SK-N-SH (cell line): ENCODE measurements at regions not wholly inside any gene's neighbourhood (a gene's known extent, or its start where the extent isn't known, plus 50 kb on each side); places are given as distances from the start of the nearest gene placed in this dataset.

Experiments
- CTCF ChIA-PET: fragments of 300-600, 350-600 bp; formaldehyde crosslinking; extraction: SDS; loops from one replicate; lab custom pipeline; 2021; lab: Yijun Ruan, JAX
- POLR2A ChIA-PET: fragments of 350-600 bp; sonication (Branson Sonifier 250); formaldehyde crosslinking; extraction: SDS; loops from one replicate; lab custom pipeline; 2020; ENCODE audit warnings: antibody characterized with exemption, inconsistent platforms; lab: Yijun Ruan, JAX
- DNase-seq: peaks from one replicate; pipeline ENCODE4 v3.0.0; 2012
- H2AFZ ChIP-seq: fragments of 200-600 bp; sonication (generic); 2 replicates; pipeline ENCODE4 v1.8.1; 2016; ENCODE audit warnings: antibody characterized with exemption, mild to moderate bottlenecking, low read depth
- H3F3A ChIP-seq: fragments of 200-600 bp; sonication (generic); replicated peaks from 2 replicates; pipeline ENCODE3; 2016; ENCODE audit warnings: antibody characterized with exemption, mild to moderate bottlenecking; ENCODE audit not compliant: insufficient read depth
- H3K27ac ChIP-seq, 2 experiments: fragments of 200-500 bp in 1 of 2; fragments of 200-600 bp in 1 of 2; sonication (Bioruptor generic) in 1 of 2; sonication (generic), shearing (Covaris generic) in 1 of 2; 2 replicates each; pipeline versions ENCODE4 v1.5.1 to v1.6.1; 2014 to 2016; ENCODE audit warnings: low read depth in 2 of 2, inconsistent platforms in 1 of 2, low read length in 1 of 2, mild to moderate bottlenecking in 1 of 2, mixed read lengths in 1 of 2
- H3K27me3 ChIP-seq: fragments of 200-600 bp; sonication (generic), shearing (Covaris generic); 2 replicates; pipeline ENCODE4 v1.6.1; 2016; ENCODE audit warnings: mixed run types; ENCODE audit not compliant: insufficient read depth
- H3K36me3 ChIP-seq, 2 experiments: fragments of 200-500 bp in 1 of 2; fragments of 200-600 bp in 1 of 2; sonication (Bioruptor generic) in 1 of 2; sonication (generic) in 1 of 2; replicated peaks in 1 of 2; 2 replicates each; pipeline versions ENCODE3 to v1.5.1; 2014 to 2016; ENCODE audit warnings: low read length in 1 of 2, mild to moderate bottlenecking in 1 of 2; ENCODE audit not compliant: insufficient read depth in 2 of 2, control insufficient read depth in 1 of 2
- H3K4me1 ChIP-seq, 2 experiments: fragments of 200-500 bp in 1 of 2; fragments of 200-600 bp in 1 of 2; sonication (Bioruptor generic) in 1 of 2; sonication (generic), shearing (Covaris generic) in 1 of 2; 2 replicates each; pipeline versions ENCODE4 v1.5.1 to v1.6.1; 2014 to 2016; ENCODE audit warnings: low read depth in 1 of 2, low read length in 1 of 2, mixed run types in 1 of 2; ENCODE audit not compliant: insufficient read depth in 2 of 2, control insufficient read depth in 1 of 2
- H3K4me2 ChIP-seq: fragments of 200-600 bp; sonication (generic), shearing (Covaris generic); 2 replicates; pipeline ENCODE4 v1.6.1; 2017; ENCODE audit warnings: mixed run types
- H3K4me3 ChIP-seq, 2 experiments: fragments of 200-500 bp in 1 of 2; fragments of 200-600 bp in 1 of 2; sonication (Bioruptor generic) in 1 of 2; sonication (generic), shearing (Covaris generic) in 1 of 2; 2 replicates each; pipeline versions ENCODE4 v1.5.1 to v1.8.1; 2014 to 2016; ENCODE audit warnings: low read depth in 2 of 2, inconsistent platforms in 1 of 2, low read length in 1 of 2, mild to moderate bottlenecking in 1 of 2, mixed read lengths in 1 of 2, moderate library complexity in 1 of 2
- H3K79me2 ChIP-seq: fragments of 200-600 bp; sonication (generic); 2 replicates; pipeline ENCODE4 v1.8.1; 2017; ENCODE audit warnings: mild to moderate bottlenecking; ENCODE audit not compliant: insufficient read depth
- H3K9ac ChIP-seq: fragments of 200-600 bp; sonication (generic); 2 replicates; pipeline ENCODE4 v1.6.1; 2017; ENCODE audit warnings: mixed run types
- H3K9me2 ChIP-seq: fragments of 200-600 bp; sonication (generic); 2 replicates; pipeline ENCODE4 v1.6.1; 2017; ENCODE audit warnings: mixed run types
- H3K9me3 ChIP-seq: fragments of 200-600 bp; sonication (generic); 2 replicates; pipeline ENCODE4 v1.6.1; 2017; ENCODE audit warnings: mixed run types, mild to moderate bottlenecking, moderate library complexity
- H4K20me1 ChIP-seq: fragments of 200-600 bp; sonication (generic); 2 replicates; pipeline ENCODE4 v1.6.1; 2017; ENCODE audit warnings: mild to moderate bottlenecking, mixed run types; ENCODE audit not compliant: insufficient read depth
- CHD2 ChIP-seq: fragments of 150-350 bp; IDR thresholded peaks from 2 replicates; pipeline ENCODE4 v1.6.1; 2018; ENCODE audit warnings: low read length; ENCODE audit not compliant: partially characterized antibody
- CTCF ChIP-seq: fragments of 200-600 bp; sonication (generic); IDR thresholded peaks from 2 replicates; pipeline ENCODE4 v1.6.1; 2017; ENCODE audit warnings: antibody characterized with exemption, mild to moderate bottlenecking, moderate library complexity
- ELF1 ChIP-seq: IDR thresholded peaks from 2 replicates; pipeline ENCODE4 v1.4.0; 2012
- EP300 ChIP-seq, 2 experiments: IDR thresholded peaks; 2 replicates each; pipeline versions ENCODE4 v1.4.0 to v1.6.1; 2012; ENCODE audit warnings: borderline replicate concordance in 1 of 2, low read depth in 1 of 2, low read length in 1 of 2
- EZH2phosphoT487 ChIP-seq: fragments of 200-600 bp; sonication (generic); IDR thresholded peaks from 2 replicates; pipeline ENCODE4 v1.6.1; 2017; ENCODE audit warnings: low read depth, mixed run types, mild to moderate bottlenecking, antibody characterized with exemption, moderate library complexity, borderline replicate concordance
- FOSL2 ChIP-seq: IDR thresholded peaks from 2 replicates; pipeline ENCODE4 v1.4.0; 2012; ENCODE audit warnings: low read depth, mild to moderate bottlenecking, moderate library complexity, borderline replicate concordance
- GATA2 ChIP-seq: sonication (generic); formaldehyde crosslinking; IDR thresholded peaks from 2 replicates; pipeline ENCODE4 v1.5.0; 2020; ENCODE audit warnings: mild to moderate bottlenecking, missing genetic modification reagents
- IRF3 ChIP-seq: fragments of 150-350 bp; IDR thresholded peaks from 2 replicates; pipeline ENCODE4 v1.6.1; 2016; ENCODE audit warnings: mild to moderate bottlenecking, low read depth, low read length
- NFIC ChIP-seq: IDR thresholded peaks from 2 replicates; pipeline ENCODE4 v1.4.0; 2012; ENCODE audit warnings: borderline replicate concordance
- PBX3 ChIP-seq: IDR thresholded peaks from 2 replicates; pipeline ENCODE4; 2012
- RAD21 ChIP-seq: IDR thresholded peaks from 2 replicates; pipeline ENCODE4 v1.6.1; 2012; ENCODE audit warnings: mild to moderate bottlenecking, low read length
- RCOR1 ChIP-seq: fragments of 150-350 bp; IDR thresholded peaks from 2 replicates; pipeline ENCODE4 v1.6.1; 2017; ENCODE audit warnings: antibody characterized with exemption, low read length
- REST ChIP-seq: IDR thresholded peaks from 2 replicates; pipeline ENCODE4 v1.6.1; 2012; ENCODE audit warnings: mild to moderate bottlenecking, low read depth, low read length, moderate library complexity
- RFX5 ChIP-seq: IDR thresholded peaks from 2 replicates; pipeline ENCODE4 v1.6.1; 2012; ENCODE audit warnings: mild to moderate bottlenecking, improper control_type of control experiment, low read length
- RXRA ChIP-seq: IDR thresholded peaks from 2 replicates; pipeline ENCODE4 v1.4.0; 2012; ENCODE audit warnings: low read depth, mild to moderate bottlenecking, borderline replicate concordance
- TCF12 ChIP-seq: IDR thresholded peaks from 2 replicates; pipeline ENCODE4 v1.4.0; 2012
- TEAD4 ChIP-seq: IDR thresholded peaks from 2 replicates; pipeline ENCODE4 v1.4.0; 2012; ENCODE audit warnings: mild to moderate bottlenecking, borderline replicate concordance; ENCODE audit not compliant: insufficient read depth
- YY1 ChIP-seq: IDR thresholded peaks from 2 replicates; pipeline ENCODE4 v1.4.0; 2012; ENCODE audit warnings: low read depth, mild to moderate bottlenecking
- ZBTB33 ChIP-seq: IDR thresholded peaks from 2 replicates; pipeline ENCODE4 v1.4.0; 2012; ENCODE audit warnings: low read depth, borderline replicate concordance
- whole genome bisulfite sequencing: methylation state at CpG from one replicate; pipeline ENCODE4 v1.1.6; 2017; ENCODE audit warnings: low lambda C conversion rate; 5-methylcytosine and 5-hydroxymethylcytosine counted together

- no peak for DNase-seq
- TF ChIP-seq IRF3: no peak
- no peak for TF ChIP-seq EZH2phosphoT487
- no peak for TF ChIP-seq YY1
- no peak for TF ChIP-seq NFIC
- TF ChIP-seq RAD21: no peak
- TF ChIP-seq PBX3: no peak
- no peak for TF ChIP-seq TCF12
- TF ChIP-seq TEAD4: no peak
- no peak for TF ChIP-seq RFX5
- no peak for TF ChIP-seq EP300 (IDR thresholded peaks at IDR 0.05; ENCODE audit: borderline replicate concordance in 1 of 2, low read depth in 1 of 2, low read length in 1 of 2)
- Histone ChIP-seq H3K4me1 (no peaks in the 10 kb centered on the region; a peak in 1 of 4 replicates), H3K9ac (no peak overlapping the region), H3K27ac (no peak overlapping the region; a peak in 1 of 4 replicates), H3K9me3 (no peaks in the 10 kb centered on the region), H2AFZ (no peak overlapping the region), H4K20me1 (no peaks in the 10 kb centered on the region), H3F3A (no peaks in the 10 kb centered on the region), H3K79me2 (no peaks in the 10 kb centered on the region), H3K36me3 (no peaks in the 10 kb centered on the region), H3K4me3 (no peak overlapping the region), H3K4me2 (no peak overlapping the region), H3K27me3 (no peaks in the 10 kb centered on the region), H3K9me2 (no peaks in the 10 kb centered on the region)
- ChIA-PET CTCF (no interaction called here), POLR2A (interaction anchor here (0.5 kb wide), 1 partner anchor 235 kb away, joined by 3 read pairs; no protein-coding TSS in a partner anchor)
- WGBS: 0% methylated on average over 1 of the region's 1 CpG
Measured at GRCh38 chr13:81738364-81738763, 1397.4 kb upstream of the SPRY2 start.

GRCh38 chr13:81726037-81726726, 1385.3 kb upstream of the SPRY2 start:
- Histone ChIP-seq H3K9me3 (no peaks in the 10 kb centered on the region), H3K9me2 (no peaks in the 10 kb centered on the region), H3K9ac (no peak overlapping the region), H4K20me1 (no peaks in the 10 kb centered on the region), H3K36me3 (no peaks in the 10 kb centered on the region), H3K79me2 (no peaks in the 10 kb centered on the region; the same call in 1 of the 2 replicates), H3K4me3 (no peak overlapping the region), H3K27ac (no peak overlapping the region), H3K27me3 (no peaks in the 10 kb centered on the region), H2AFZ (no peak overlapping the region), H3K4me2 (no peak overlapping the region), H3F3A (no peaks in the 10 kb centered on the region), H3K4me1 (no peaks in the 10 kb centered on the region)
- ChIA-PET CTCF (no interaction called here), POLR2A (no interaction called here)
- no peak for DNase-seq
- 37% methylated on average over 12 of the region's 14 CpGs for WGBS
- TF ChIP-seq CTCF: no peak
- no peak for TF ChIP-seq RCOR1
- no peak for TF ChIP-seq FOSL2
- TF ChIP-seq REST: no peak
- no peak for TF ChIP-seq TEAD4
- no peak for TF ChIP-seq RXRA
- no peak for TF ChIP-seq ZBTB33
- no peak for TF ChIP-seq ELF1
- no peak for TF ChIP-seq CHD2
- TF ChIP-seq GATA2 (CRISPR knock-in tag): no peak
